DMS 273 treated with DMSO at 0.1 percent for 48 hours (cell line): ENCODE measurements at regions not wholly inside any gene's neighbourhood (a gene's known extent, or its start where the extent isn't known, plus 50 kb on each side); places are given as distances from the start of the nearest gene placed in this dataset.
A peak's percentile ranks its signal among the peaks of the same experiment; 100 is the strongest.

ENCODE experiments used
- DNase-seq: peaks from one replicate; lab custom pipeline; 2025; lab: John Stamatoyannopoulos, UW

- no peak for DNase-seq
Observed at GRCh38 chr14:71202881-71203280, 295.6 kb downstream of the PCNX1 start.

- DNase-seq, result no peak
Observed at GRCh38 chr14:71203306-71203705, 296.0 kb downstream of the PCNX1 start.

GRCh38 chr14:71204231-71204630, 297.0 kb downstream of the PCNX1 start:
- DNase-seq, result no peak

GRCh38 chr14:71204768-71205167, 297.5 kb downstream of the PCNX1 start:
- DNase-seq, result no peak

GRCh38 chr14:71206123-71206522, 298.9 kb downstream of the PCNX1 start:
- no peak for DNase-seq

GRCh38 chr14:71206766-71207371, 299.6 kb downstream of the PCNX1 start:
- DNase-seq, result peak; percentile 56

- no peak for DNase-seq
Observed at GRCh38 chr14:71208702-71209357, 301.6 kb downstream of the PCNX1 start.

GRCh38 chr14:71209888-71210287, 302.6 kb downstream of the PCNX1 start:
- no peak for DNase-seq

GRCh38 chr14:71212093-71212492, 304.8 kb downstream of the PCNX1 start:
- no peak for DNase-seq

GRCh38 chr14:71212683-71213107, 305.4 kb downstream of the PCNX1 start:
- DNase-seq, result no peak

GRCh38 chr14:71214241-71214640, 307.0 kb downstream of the PCNX1 start:
- no peak for DNase-seq

- no peak for DNase-seq
Observed at GRCh38 chr14:71220462-71220861, 313.2 kb downstream of the PCNX1 start.

GRCh38 chr14:71221119-71221518, 313.9 kb downstream of the PCNX1 start:
- DNase-seq, result no peak

- no peak for DNase-seq
Observed at GRCh38 chr14:71225113-71225512, 317.9 kb downstream of the PCNX1 start.

GRCh38 chr14:71228711-71229110, 321.5 kb downstream of the PCNX1 start:
- DNase-seq, result no peak

GRCh38 chr14:71229875-71230274, 322.6 kb downstream of the PCNX1 start:
- DNase-seq, result no peak

- DNase-seq, result no peak
Observed at GRCh38 chr14:71230897-71231296, 323.6 kb downstream of the PCNX1 start.

- DNase-seq, result no peak
Observed at GRCh38 chr14:71231521-71232393, 324.5 kb downstream of the PCNX1 start.

- no peak for DNase-seq
Observed at GRCh38 chr14:71232506-71232905, 325.2 kb downstream of the PCNX1 start.

- no peak for DNase-seq
Observed at GRCh38 chr14:71235875-71236274, 328.6 kb downstream of the PCNX1 start.

- DNase-seq, result no peak
Observed at GRCh38 chr14:71236487-71236886, 329.2 kb downstream of the PCNX1 start.

GRCh38 chr14:71237556-71237955, 330.3 kb downstream of the PCNX1 start:
- no peak for DNase-seq

- DNase-seq, result no peak
Observed at GRCh38 chr14:71238835-71239234, 331.6 kb downstream of the PCNX1 start.
